ENCODE measurements at regions not wholly inside any gene's neighbourhood (a gene's known extent, or its start where the extent isn't known, plus 50 kb on each side); places are given as distances from the start of the nearest gene placed in this dataset.

DNA sequence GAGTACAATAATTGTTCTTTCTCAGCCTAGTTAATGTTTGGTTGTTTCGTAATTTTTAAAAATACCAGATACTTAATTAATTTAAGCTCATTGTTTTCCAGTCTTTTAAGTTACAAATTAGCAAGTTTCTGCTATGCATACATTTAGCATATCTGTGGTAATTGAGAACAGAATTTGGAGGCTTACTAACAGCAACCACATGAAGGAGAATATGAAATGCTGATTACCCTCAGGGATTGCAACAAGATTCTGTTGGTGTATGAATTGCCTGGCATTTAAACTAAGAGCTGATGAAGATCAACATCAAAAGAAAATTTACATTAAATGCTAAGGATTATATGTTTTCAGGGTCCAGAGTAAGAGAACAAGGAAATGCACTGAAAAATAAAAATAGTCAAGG is 580.0 kb upstream of the INTU start:
- Histone ChIP-seq H3K9me3 (peaks cover 0 to 35% (median 28%) of the 10 kb centered on the region in 8 donors), H3K4me1 (no peaks in the 10 kb centered on the region), H3K4me3 (no peak overlapping the region), H3K36me3 (no peaks in the 10 kb centered on the region), H3K27me3 (replicated peaks in 1 of 7) (no peaks in the 10 kb centered on the region), H3K27ac (no peak overlapping the region)
- intact Hi-C loops (cut with DNase I; ENCODE audit: low total_unique reads): no loop called here
- TF ChIP-seq POLR2A (IDR thresholded peaks at IDR 0.05): no peak
- TF ChIP-seq POLR2AphosphoS5 (IDR thresholded peaks at IDR 0.05): no peak
- WGBS, 5 donors: 77 to 100% (median 93%) methylated on average over 1 of the region's 1 CpG
- DNase-seq: no peak

GRCh38 chr4:127055357-127055756 is 577.4 kb upstream of the INTU start:
- 0 to 78% (median 47%) methylated on average over 1 of the region's 1 CpG for WGBS, 5 donors
- H3K9me3 ChIP-seq: peaks cover 0 to 47% (median 32%) of the 10 kb centered on the region in 8 donors
- H3K27me3 ChIP-seq (replicated peaks in 1 of 7): no peaks in the 10 kb centered on the region
- intact Hi-C loops (cut with DNase I; ENCODE audit: low total_unique reads): no loop called here
- no peak overlapping the region for H3K27ac ChIP-seq
- no peaks in the 10 kb centered on the region for H3K4me1 ChIP-seq
- TF ChIP-seq, protein P1, sequence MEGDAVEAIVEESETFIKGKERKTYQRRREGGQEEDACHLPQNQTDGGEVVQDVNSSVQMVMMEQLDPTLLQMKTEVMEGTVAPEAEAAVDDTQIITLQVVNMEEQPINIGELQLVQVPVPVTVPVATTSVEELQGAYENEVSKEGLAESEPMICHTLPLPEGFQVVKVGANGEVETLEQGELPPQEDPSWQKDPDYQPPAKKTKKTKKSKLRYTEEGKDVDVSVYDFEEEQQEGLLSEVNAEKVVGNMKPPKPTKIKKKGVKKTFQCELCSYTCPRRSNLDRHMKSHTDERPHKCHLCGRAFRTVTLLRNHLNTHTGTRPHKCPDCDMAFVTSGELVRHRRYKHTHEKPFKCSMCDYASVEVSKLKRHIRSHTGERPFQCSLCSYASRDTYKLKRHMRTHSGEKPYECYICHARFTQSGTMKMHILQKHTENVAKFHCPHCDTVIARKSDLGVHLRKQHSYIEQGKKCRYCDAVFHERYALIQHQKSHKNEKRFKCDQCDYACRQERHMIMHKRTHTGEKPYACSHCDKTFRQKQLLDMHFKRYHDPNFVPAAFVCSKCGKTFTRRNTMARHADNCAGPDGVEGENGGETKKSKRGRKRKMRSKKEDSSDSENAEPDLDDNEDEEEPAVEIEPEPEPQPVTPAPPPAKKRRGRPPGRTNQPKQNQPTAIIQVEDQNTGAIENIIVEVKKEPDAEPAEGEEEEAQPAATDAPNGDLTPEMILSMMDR (IDR thresholded peaks at IDR 0.05 in 8 of 11, conservative IDR thresholded peaks at IDR 0.05 in 3 of 11): no peak
- TF ChIP-seq POLR2AphosphoS5 (IDR thresholded peaks at IDR 0.05): no peak
- TF ChIP-seq POLR2A (IDR thresholded peaks at IDR 0.05): no peak
- no peak for DNase-seq
- no peak overlapping the region for H3K4me3 ChIP-seq
- no peaks in the 10 kb centered on the region for H3K36me3 ChIP-seq

- Histone ChIP-seq H3K27ac (no peak overlapping the region), H3K9me3 (no peaks in the 10 kb centered on the region), H3K4me3 (no peak overlapping the region), H3K36me3 (no peaks in the 10 kb centered on the region), H3K27me3 (replicated peaks in 1 of 7) (no peaks in the 10 kb centered on the region), H3K4me1 (no peaks in the 10 kb centered on the region)
- 67 to 93% (median 78%) methylated on average over 1 of the region's 1 CpG for WGBS, 5 donors
- intact Hi-C loops (cut with DNase I; ENCODE audit: low total_unique reads): no loop called here
- DNase-seq: no peak
- TF ChIP-seq, protein P1 (IDR thresholded peaks at IDR 0.05 in 8 of 11, conservative IDR thresholded peaks at IDR 0.05 in 3 of 11): no peak
- TF ChIP-seq POLR2A (IDR thresholded peaks at IDR 0.05): no peak
- TF ChIP-seq POLR2AphosphoS5 (IDR thresholded peaks at IDR 0.05): no peak
Observed at GRCh38 chr4:127069675-127070074, 563.1 kb upstream of the INTU start.

GRCh38 chr4:127071443-127071842 is 561.3 kb upstream of the INTU start:
- DNase-seq: no peak
- Histone ChIP-seq H3K36me3 (no peaks in the 10 kb centered on the region), H3K4me3 (no peak overlapping the region), H3K9me3 (peaks cover 0 to 6% (median 0%) of the 10 kb centered on the region in 8 donors), H3K27ac (no peak overlapping the region), H3K27me3 (replicated peaks in 1 of 7) (no peaks in the 10 kb centered on the region), H3K4me1 (no peaks in the 10 kb centered on the region)
- WGBS, 5 donors: 74 to 84% (median 79%) methylated on average over 1 of the region's 1 CpG
- no peak for TF ChIP-seq POLR2A (IDR thresholded peaks at IDR 0.05)
- no peak for TF ChIP-seq POLR2AphosphoS5 (IDR thresholded peaks at IDR 0.05)
- TF ChIP-seq, protein P1 (IDR thresholded peaks at IDR 0.05 in 8 of 11, conservative IDR thresholded peaks at IDR 0.05 in 3 of 11): no peak
- intact Hi-C loops (cut with DNase I; ENCODE audit: low total_unique reads): no loop called here

DNA sequence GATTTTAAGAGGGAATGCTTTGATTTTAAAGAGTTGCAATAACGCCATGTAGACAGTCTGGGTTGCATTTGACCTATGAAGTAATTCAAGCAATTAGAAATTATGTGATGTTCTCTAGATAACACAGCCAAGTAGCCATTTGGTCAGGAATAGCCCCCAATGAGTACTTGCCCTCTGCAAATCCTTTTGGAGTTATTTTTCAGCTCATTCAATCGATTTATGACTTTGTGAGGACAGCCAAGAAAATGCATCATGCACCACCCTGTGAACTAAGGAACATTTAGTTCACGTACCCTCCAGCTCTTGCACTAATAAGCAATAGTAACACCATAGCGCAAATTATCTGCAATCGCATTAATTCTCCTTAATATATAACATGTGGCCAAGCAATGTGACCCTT is 552.6 kb upstream of the INTU start:
- Histone ChIP-seq H3K27ac (no peak overlapping the region), H3K9me3 (peaks cover 0 to 24% (median 0%) of the 10 kb centered on the region in 8 donors), H3K27me3 (replicated peaks in 1 of 7) (no peaks in the 10 kb centered on the region), H3K4me3 (no peak overlapping the region), H3K4me1 (no peaks in the 10 kb centered on the region), H3K36me3 (no peaks in the 10 kb centered on the region)
- DNase-seq: no peak
- TF ChIP-seq, protein P1 (IDR thresholded peaks at IDR 0.05 in 8 of 11, conservative IDR thresholded peaks at IDR 0.05 in 3 of 11): no peak
- TF ChIP-seq POLR2A (IDR thresholded peaks at IDR 0.05): no peak
- TF ChIP-seq POLR2AphosphoS5 (IDR thresholded peaks at IDR 0.05): no peak
- 77 to 87% (median 79%) methylated on average over 5 of the region's 5 CpGs for WGBS, 5 donors
- intact Hi-C loops (cut with DNase I; ENCODE audit: low total_unique reads): no loop called here

Measured in spleen (tissue), 11 donors.